ENCODE measurements at regions not wholly inside any gene's neighbourhood (a gene's known extent, or its start where the extent isn't known, plus 50 kb on each side); places are given as distances from the start of the nearest gene placed in this dataset.

- Histone ChIP-seq H3K27me3 (ENCODE audit: control insufficient read depth in 2 of 2, insufficient read depth in 2 of 2, low read length in 2 of 2) (no peaks in the 10 kb centered on the region), H3K9ac (ENCODE audit: low read depth in 1 of 2, low read length in 2 of 2) (no peak overlapping the region), H3K4me1 (ENCODE audit: control insufficient read depth in 2 of 2, insufficient read depth in 2 of 2, low read length in 2 of 2) (peaks cover 6 to 7% of the 10 kb centered on the region in 2 donors), H3K9me3 (ENCODE audit: control insufficient read depth in 2 of 2, low read length in 2 of 2) (peaks cover 0 to 9% of the 10 kb centered on the region in 2 donors), H3K27ac (ENCODE audit: low read depth in 2 of 2, low read length in 2 of 2) (no peak overlapping the region), H3K36me3 (ENCODE audit: control insufficient read depth in 2 of 2, insufficient read depth in 2 of 2, low read length in 2 of 2) (no peaks in the 10 kb centered on the region), H3K4me3 (ENCODE audit: low read length in 2 of 2) (no peak overlapping the region)
Observed at GRCh38 chr11:69355959-69356702, 62.2 kb downstream of the MYEOV start.

DNA sequence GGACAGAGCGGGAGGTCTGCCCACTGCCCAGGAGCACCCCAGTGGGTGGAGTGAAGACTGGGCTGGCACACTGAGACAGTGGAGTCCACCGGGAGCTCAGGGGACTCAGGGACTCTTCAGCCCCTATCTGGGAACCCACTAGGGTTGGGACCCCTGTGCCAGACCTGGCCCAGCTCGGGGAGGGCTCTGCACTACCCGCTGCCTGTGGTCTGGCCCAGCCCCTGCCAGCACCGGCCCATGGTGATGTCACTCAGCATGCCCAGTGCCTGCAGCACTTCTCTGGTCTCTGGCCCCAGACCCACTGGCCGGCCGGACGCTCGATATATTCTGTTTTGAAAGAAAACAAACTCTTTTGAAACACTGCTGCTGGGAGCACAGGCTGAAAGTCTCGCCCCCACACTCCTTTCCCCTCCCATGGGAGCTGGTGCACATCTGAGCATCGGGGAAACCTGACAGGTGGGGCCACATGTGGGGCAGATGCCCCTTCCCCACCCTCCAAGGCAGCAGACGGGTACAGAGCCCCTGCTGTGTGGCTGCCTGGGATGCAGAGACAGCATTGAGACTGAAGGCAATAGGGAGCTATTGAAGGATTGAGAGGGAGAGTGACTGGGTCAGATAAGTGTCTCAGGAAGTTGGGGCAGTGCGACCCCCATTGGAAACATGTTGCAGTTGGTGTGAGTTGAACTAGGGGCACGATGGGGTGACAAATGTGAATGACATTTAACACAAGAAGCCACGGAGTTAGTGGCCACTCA is 62.9 kb downstream of the MYEOV start:
- no peaks in the 10 kb centered on the region for H3K27me3 ChIP-seq (ENCODE audit: control insufficient read depth in 2 of 2, insufficient read depth in 2 of 2, low read length in 2 of 2)
- no peak overlapping the region for H3K27ac ChIP-seq (ENCODE audit: low read depth in 2 of 2, low read length in 2 of 2)
- peaks cover 4 to 7% of the 10 kb centered on the region in 2 donors for H3K4me1 ChIP-seq (ENCODE audit: control insufficient read depth in 2 of 2, insufficient read depth in 2 of 2, low read length in 2 of 2)
- H3K36me3 ChIP-seq (ENCODE audit: control insufficient read depth in 2 of 2, insufficient read depth in 2 of 2, low read length in 2 of 2), result no peaks in the 10 kb centered on the region
- H3K4me3 ChIP-seq (ENCODE audit: low read length in 2 of 2), result no peak overlapping the region
- H3K9me3 ChIP-seq (ENCODE audit: control insufficient read depth in 2 of 2, low read length in 2 of 2), result peaks cover 0 to 9% of the 10 kb centered on the region in 2 donors
- H3K9ac ChIP-seq (ENCODE audit: low read depth in 1 of 2, low read length in 2 of 2), result no peak overlapping the region

- Histone ChIP-seq H3K9me3 (ENCODE audit: control insufficient read depth in 2 of 2, low read length in 2 of 2) (peaks cover 0 to 9% of the 10 kb centered on the region in 2 donors), H3K27me3 (ENCODE audit: control insufficient read depth in 2 of 2, insufficient read depth in 2 of 2, low read length in 2 of 2) (no peaks in the 10 kb centered on the region), H3K4me1 (ENCODE audit: control insufficient read depth in 2 of 2, insufficient read depth in 2 of 2, low read length in 2 of 2) (peaks cover 0 to 4% of the 10 kb centered on the region in 2 donors), H3K9ac (ENCODE audit: low read depth in 1 of 2, low read length in 2 of 2) (no peak overlapping the region), H3K27ac (ENCODE audit: low read depth in 2 of 2, low read length in 2 of 2) (no peak overlapping the region), H3K4me3 (ENCODE audit: low read length in 2 of 2) (no peak overlapping the region), H3K36me3 (ENCODE audit: control insufficient read depth in 2 of 2, insufficient read depth in 2 of 2, low read length in 2 of 2) (no peaks in the 10 kb centered on the region)
Observed at GRCh38 chr11:69357458-69358397, 63.8 kb downstream of the MYEOV start.

- peaks cover 0 to under 1% of the 10 kb centered on the region in 2 donors for H3K4me1 ChIP-seq (ENCODE audit: control insufficient read depth in 2 of 2, insufficient read depth in 2 of 2, low read length in 2 of 2)
- H3K9ac ChIP-seq (ENCODE audit: low read depth in 1 of 2, low read length in 2 of 2), result no peak overlapping the region
- H3K36me3 ChIP-seq (ENCODE audit: control insufficient read depth in 2 of 2, insufficient read depth in 2 of 2, low read length in 2 of 2), result no peaks in the 10 kb centered on the region
- H3K27ac ChIP-seq (ENCODE audit: low read depth in 2 of 2, low read length in 2 of 2), result no peak overlapping the region
- no peak overlapping the region for H3K4me3 ChIP-seq (ENCODE audit: low read length in 2 of 2)
- H3K27me3 ChIP-seq (ENCODE audit: control insufficient read depth in 2 of 2, insufficient read depth in 2 of 2, low read length in 2 of 2), result no peaks in the 10 kb centered on the region
- peaks cover 0 to 9% of the 10 kb centered on the region in 2 donors for H3K9me3 ChIP-seq (ENCODE audit: control insufficient read depth in 2 of 2, low read length in 2 of 2)
Observed at GRCh38 chr11:69358398-69359020, 64.6 kb downstream of the MYEOV start.

GRCh38 chr11:69359735-69360480 is 66.0 kb downstream of the MYEOV start:
- no peaks in the 10 kb centered on the region for H3K36me3 ChIP-seq (ENCODE audit: control insufficient read depth in 2 of 2, insufficient read depth in 2 of 2, low read length in 2 of 2)
- no peaks in the 10 kb centered on the region for H3K27me3 ChIP-seq (ENCODE audit: control insufficient read depth in 2 of 2, insufficient read depth in 2 of 2, low read length in 2 of 2)
- no peaks in the 10 kb centered on the region for H3K4me1 ChIP-seq (ENCODE audit: control insufficient read depth in 2 of 2, insufficient read depth in 2 of 2, low read length in 2 of 2)
- no peak overlapping the region for H3K4me3 ChIP-seq (ENCODE audit: low read length in 2 of 2)
- H3K9ac ChIP-seq (ENCODE audit: low read depth in 1 of 2, low read length in 2 of 2), result no peak overlapping the region
- peaks cover 0 to 9% of the 10 kb centered on the region in 2 donors for H3K9me3 ChIP-seq (ENCODE audit: control insufficient read depth in 2 of 2, low read length in 2 of 2)
- no peak overlapping the region for H3K27ac ChIP-seq (ENCODE audit: low read depth in 2 of 2, low read length in 2 of 2)

DNA sequence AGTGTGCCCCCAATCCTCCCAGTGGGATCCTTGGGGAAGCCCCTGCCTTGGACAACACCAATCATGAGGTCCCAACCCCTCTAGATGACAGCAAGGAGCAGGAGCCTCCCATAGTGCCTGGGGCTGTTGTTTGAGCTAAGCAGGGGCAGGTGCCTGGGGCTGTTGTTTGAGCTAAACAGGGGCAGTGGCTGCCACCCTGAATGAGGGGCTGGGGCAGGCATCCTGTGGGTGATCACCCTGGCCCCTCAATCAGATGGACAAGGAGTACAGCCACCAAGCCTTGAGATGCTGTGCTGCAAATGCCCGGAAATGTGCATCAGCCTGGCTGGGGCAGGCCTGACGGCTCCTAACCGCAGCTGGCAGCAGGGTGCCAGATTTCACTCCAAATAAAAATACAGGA is 66.7 kb downstream of the MYEOV start:
- no peaks in the 10 kb centered on the region for H3K36me3 ChIP-seq (ENCODE audit: control insufficient read depth in 2 of 2, insufficient read depth in 2 of 2, low read length in 2 of 2)

DNA sequence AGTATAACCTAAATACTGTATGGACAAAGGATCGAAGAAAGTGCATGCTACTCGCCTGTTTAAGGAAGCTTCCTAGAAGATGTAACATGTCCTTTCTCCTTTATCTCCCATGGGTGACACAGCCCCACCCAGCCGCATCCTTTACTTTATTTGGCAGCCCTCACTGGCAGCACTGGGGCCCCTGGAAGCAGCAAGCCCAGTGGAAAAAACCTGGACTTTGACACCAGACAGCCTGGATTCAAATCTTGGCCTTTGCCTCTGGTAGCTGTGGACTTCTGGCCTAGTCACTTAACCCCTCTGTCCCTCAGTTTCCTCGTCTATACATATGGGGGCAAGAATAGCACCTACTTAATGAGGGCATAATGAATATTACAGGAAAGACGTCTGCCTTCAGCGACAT is 67.1 kb downstream of the MYEOV start:
- Histone ChIP-seq H3K9me3 (ENCODE audit: control insufficient read depth in 2 of 2, low read length in 2 of 2) (peaks cover 0 to 9% of the 10 kb centered on the region in 2 donors), H3K4me3 (ENCODE audit: low read length in 2 of 2) (no peak overlapping the region), H3K9ac (ENCODE audit: low read depth in 1 of 2, low read length in 2 of 2) (no peak overlapping the region), H3K4me1 (ENCODE audit: control insufficient read depth in 2 of 2, insufficient read depth in 2 of 2, low read length in 2 of 2) (no peaks in the 10 kb centered on the region), H3K36me3 (ENCODE audit: control insufficient read depth in 2 of 2, insufficient read depth in 2 of 2, low read length in 2 of 2) (no peaks in the 10 kb centered on the region), H3K27ac (ENCODE audit: low read depth in 2 of 2, low read length in 2 of 2) (no peak overlapping the region), H3K27me3 (ENCODE audit: control insufficient read depth in 2 of 2, insufficient read depth in 2 of 2, low read length in 2 of 2) (no peaks in the 10 kb centered on the region)

More for the DNA sequence above, 66.7 kb downstream of the MYEOV start:
- no peak overlapping the region for H3K27ac ChIP-seq (ENCODE audit: low read depth in 2 of 2, low read length in 2 of 2)
- H3K9ac ChIP-seq (ENCODE audit: low read depth in 1 of 2, low read length in 2 of 2), result no peak overlapping the region
- no peaks in the 10 kb centered on the region for H3K4me1 ChIP-seq (ENCODE audit: control insufficient read depth in 2 of 2, insufficient read depth in 2 of 2, low read length in 2 of 2)
- no peaks in the 10 kb centered on the region for H3K27me3 ChIP-seq (ENCODE audit: control insufficient read depth in 2 of 2, insufficient read depth in 2 of 2, low read length in 2 of 2)
- H3K4me3 ChIP-seq (ENCODE audit: low read length in 2 of 2), result no peak overlapping the region
- peaks cover 0 to 9% of the 10 kb centered on the region in 2 donors for H3K9me3 ChIP-seq (ENCODE audit: control insufficient read depth in 2 of 2, low read length in 2 of 2)

DNA sequence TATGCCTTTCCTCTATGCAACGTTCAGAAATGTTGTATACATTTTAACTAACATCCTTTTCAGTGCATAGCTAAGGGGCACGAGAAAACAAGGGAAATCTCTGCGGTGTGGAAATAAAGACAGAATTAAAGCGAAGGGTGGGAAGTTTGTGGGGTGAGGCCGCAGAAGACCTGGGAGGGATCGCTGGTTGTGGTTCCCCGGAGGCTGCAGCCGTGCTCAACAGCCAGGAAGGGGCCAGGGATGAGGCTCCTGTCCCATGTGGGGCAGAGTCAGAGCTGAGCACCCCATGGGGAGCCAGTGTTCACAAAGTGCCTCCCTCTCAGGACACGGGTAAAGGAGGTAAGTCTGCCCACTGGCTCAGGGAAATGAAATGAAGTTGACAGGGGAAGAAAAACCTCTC is 67.5 kb downstream of the MYEOV start:
- no peak overlapping the region for H3K9ac ChIP-seq (ENCODE audit: low read depth in 1 of 2, low read length in 2 of 2)
- no peaks in the 10 kb centered on the region for H3K4me1 ChIP-seq (ENCODE audit: control insufficient read depth in 2 of 2, insufficient read depth in 2 of 2, low read length in 2 of 2)
- no peaks in the 10 kb centered on the region for H3K36me3 ChIP-seq (ENCODE audit: control insufficient read depth in 2 of 2, insufficient read depth in 2 of 2, low read length in 2 of 2)
- H3K9me3 ChIP-seq (ENCODE audit: control insufficient read depth in 2 of 2, low read length in 2 of 2), result peaks cover 0 to 9% of the 10 kb centered on the region in 2 donors
- H3K4me3 ChIP-seq (ENCODE audit: low read length in 2 of 2), result no peak overlapping the region
- no peaks in the 10 kb centered on the region for H3K27me3 ChIP-seq (ENCODE audit: control insufficient read depth in 2 of 2, insufficient read depth in 2 of 2, low read length in 2 of 2)
- H3K27ac ChIP-seq (ENCODE audit: low read depth in 2 of 2, low read length in 2 of 2), result no peak overlapping the region

- H3K4me1 ChIP-seq (ENCODE audit: control insufficient read depth in 2 of 2, insufficient read depth in 2 of 2, low read length in 2 of 2), result no peaks in the 10 kb centered on the region
- H3K27ac ChIP-seq (ENCODE audit: low read depth in 2 of 2, low read length in 2 of 2), result no peak overlapping the region
- no peaks in the 10 kb centered on the region for H3K27me3 ChIP-seq (ENCODE audit: control insufficient read depth in 2 of 2, insufficient read depth in 2 of 2, low read length in 2 of 2)
- H3K36me3 ChIP-seq (ENCODE audit: control insufficient read depth in 2 of 2, insufficient read depth in 2 of 2, low read length in 2 of 2), result no peaks in the 10 kb centered on the region
- no peak overlapping the region for H3K9ac ChIP-seq (ENCODE audit: low read depth in 1 of 2, low read length in 2 of 2)
- H3K9me3 ChIP-seq (ENCODE audit: control insufficient read depth in 2 of 2, low read length in 2 of 2), result peaks cover 0 to 9% of the 10 kb centered on the region in 2 donors
- no peak overlapping the region for H3K4me3 ChIP-seq (ENCODE audit: low read length in 2 of 2)
Observed at GRCh38 chr11:69362315-69362714, 68.4 kb downstream of the MYEOV start.

All from mucosa of rectum (tissue), 2 donors.